Type B pancreatic cell (in vitro differentiated cells): ENCODE measurements at regions not wholly inside any gene's neighbourhood (a gene's known extent, or its start where the extent isn't known, plus 50 kb on each side); places are given as distances from the start of the nearest gene placed in this dataset.

ENCODE experiments used
- DNase-seq: peaks from one replicate; pipeline ENCODE4 v3.0.0; 2021; ENCODE audit warnings: mixed read lengths; ENCODE audit not compliant: unreplicated experiment; ENCODE audit errors: extremely low spot score
- H3K27ac Mint-ChIP-seq: 2 replicates; pipeline ENCODE4 v1.8.0; 2021; ENCODE audit warnings: mild to moderate bottlenecking, mixed read lengths
- H3K27me3 Mint-ChIP-seq: 2 replicates; pipeline ENCODE4 v1.8.0; 2021; ENCODE audit warnings: mixed read lengths
- H3K36me3 Mint-ChIP-seq: 2 replicates; pipeline ENCODE4 v1.8.0; 2021; ENCODE audit warnings: mixed read lengths
- H3K4me1 Mint-ChIP-seq: one replicate; pipeline ENCODE4 v1.8.0; 2021; ENCODE audit warnings: mixed read lengths; ENCODE audit not compliant: unreplicated experiment
- H3K4me3 Mint-ChIP-seq: 2 replicates; pipeline ENCODE4 v1.8.0; 2021; ENCODE audit warnings: mild to moderate bottlenecking, mixed read lengths
- H3K9me3 Mint-ChIP-seq: 2 replicates; pipeline ENCODE4 v1.8.0; 2021; ENCODE audit warnings: mixed read lengths
- CTCF ChIP-seq: fragments of 200-600 bp; sonication (generic); conservative IDR thresholded peaks from 2 replicates; pipeline ENCODE4 v1.5.0; 2021; ENCODE audit warnings: antibody characterized with exemption, mild to moderate bottlenecking

- no peak for TF ChIP-seq CTCF
- DNase-seq, result no peak
- no peaks in the 10 kb centered on the region for H3K9me3 Mint-ChIP-seq
- H3K27me3 Mint-ChIP-seq, result peaks cover 8% of the 10 kb centered on the region
- H3K36me3 Mint-ChIP-seq, result no peaks in the 10 kb centered on the region
- H3K27ac Mint-ChIP-seq, result no peak overlapping the region
- no peak overlapping the region for H3K4me3 Mint-ChIP-seq
- H3K4me1 Mint-ChIP-seq, result peaks cover 3% of the 10 kb centered on the region
Observed at GRCh38 chr12:16100206-16100605, 177.3 kb downstream of the SLC15A5 start.

GRCh38 chr12:16096273-16096849, 181.1 kb downstream of the SLC15A5 start:
- Mint-ChIP-seq H3K4me1 (peaks cover 3% of the 10 kb centered on the region), H3K36me3 (no peaks in the 10 kb centered on the region), H3K9me3 (no peaks in the 10 kb centered on the region)

GRCh38 chr12:16095531-16096110, 181.9 kb downstream of the SLC15A5 start:
- Mint-ChIP-seq H3K27me3 (no peaks in the 10 kb centered on the region), H3K36me3 (no peaks in the 10 kb centered on the region), H3K4me1 (peaks cover 3% of the 10 kb centered on the region), H3K27ac (no peak overlapping the region), H3K9me3 (no peaks in the 10 kb centered on the region), H3K4me3 (no peak overlapping the region)
- DNase-seq, result no peak
- TF ChIP-seq CTCF, result no peak

More at GRCh38 chr12:16096273-16096849, 181.1 kb downstream of the SLC15A5 start:
- no peak for DNase-seq
- H3K27ac Mint-ChIP-seq, result no peak overlapping the region
- TF ChIP-seq CTCF, result no peak
- H3K4me3 Mint-ChIP-seq, result no peak overlapping the region
- peaks cover 3% of the 10 kb centered on the region for H3K27me3 Mint-ChIP-seq

GRCh38 chr12:16094437-16094836, 183.0 kb downstream of the SLC15A5 start:
- Mint-ChIP-seq H3K9me3 (no peaks in the 10 kb centered on the region), H3K27me3 (no peaks in the 10 kb centered on the region), H3K36me3 (no peaks in the 10 kb centered on the region), H3K4me1 (peaks cover 3% of the 10 kb centered on the region), H3K4me3 (no peak overlapping the region), H3K27ac (no peak overlapping the region)
- no peak for TF ChIP-seq CTCF
- no peak for DNase-seq

GRCh38 chr12:16093825-16094224, 182.7 kb downstream of the DERA start:
- H3K27me3 Mint-ChIP-seq, result no peaks in the 10 kb centered on the region
- H3K9me3 Mint-ChIP-seq, result no peaks in the 10 kb centered on the region
- no peak for TF ChIP-seq CTCF
- no peak overlapping the region for H3K4me3 Mint-ChIP-seq
- peaks cover 3% of the 10 kb centered on the region for H3K4me1 Mint-ChIP-seq
- H3K36me3 Mint-ChIP-seq, result no peaks in the 10 kb centered on the region
- no peak for DNase-seq
- H3K27ac Mint-ChIP-seq, result no peak overlapping the region
